ENCODE measurements at regions not wholly inside any gene's neighbourhood (a gene's known extent, or its start where the extent isn't known, plus 50 kb on each side); places are given as distances from the start of the nearest gene placed in this dataset.

- no peak for DNase-seq
- peak overlapping the region in 2 of 7 donors; percentile 38 to 71 for H3K27ac Mint-ChIP-seq
- H3K27ac ChIP-seq (ENCODE audit: low read depth in 1 of 2, low read length in 2 of 2): no peak overlapping the region
- intact Hi-C loops (cut with micrococcal nuclease): no loop called here
- H3K27me3 ChIP-seq (ENCODE audit: control insufficient read depth in 2 of 2, insufficient read depth in 2 of 2, low read length in 2 of 2): no peaks in the 10 kb centered on the region
- H3K36me3 ChIP-seq (replicated peaks in 1 of 2; ENCODE audit: control insufficient read depth in 1 of 2, insufficient read depth in 2 of 2, low read length in 2 of 2): no peaks in the 10 kb centered on the region
- H3K9me3 Mint-ChIP-seq: no peaks in the 10 kb centered on the region
- H3K4me2 ChIP-seq (replicated peaks; ENCODE audit: extremely low read depth, low read length, poor library complexity, severe bottlenecking): no peak overlapping the region
- no peak overlapping the region for H3K4me3 Mint-ChIP-seq
- no peaks in the 10 kb centered on the region for H3K79me2 ChIP-seq (ENCODE audit: insufficient read depth, low read length)
- H3K27me3 Mint-ChIP-seq (ENCODE audit: low read depth in 3 of 3): no peaks in the 10 kb centered on the region
- H3K4me3 ChIP-seq (replicated peaks in 1 of 3; ENCODE audit: low read depth in 2 of 3, low read length in 3 of 3): no peak overlapping the region
- peaks cover 99% of the 10 kb centered on the region for H4K20me1 ChIP-seq (ENCODE audit: insufficient read depth, low read length)
- H3K9ac ChIP-seq (ENCODE audit: insufficient read depth, low read length, poor library complexity, severe bottlenecking): no peak overlapping the region
- H3K36me3 Mint-ChIP-seq: peaks cover 15 to 32% of the 10 kb centered on the region in 2 donors
- no peaks in the 10 kb centered on the region for H3K4me1 ChIP-seq (ENCODE audit: control insufficient read depth in 1 of 2, insufficient read depth in 2 of 2, low read length in 2 of 2)
- H3K4me1 Mint-ChIP-seq: peaks cover 5% of the 10 kb centered on the region
- no peaks in the 10 kb centered on the region for H3K9me3 ChIP-seq (replicated peaks in 1 of 2; ENCODE audit: control insufficient read depth in 1 of 2, insufficient read depth in 1 of 2, low read length in 2 of 2)
- WGBS (ENCODE audit: insufficient coverage): 60% methylated on average over 1 of the region's 2 CpGs
- no peak overlapping the region for H2AFZ ChIP-seq (ENCODE audit: insufficient read depth, low read depth, low read length, poor library complexity, severe bottlenecking)
- TF ChIP-seq CTCF (IDR thresholded peaks at IDR 0.05): no peak
Observed at GRCh38 chr7:130989101-130989795, 255.2 kb upstream of the KLF14 start.

- Mint-ChIP-seq H3K4me3 (no peak overlapping the region), H3K36me3 (peaks cover 15 to 32% of the 10 kb centered on the region in 2 donors), H3K4me1 (peaks cover 5% of the 10 kb centered on the region), H3K9me3 (no peaks in the 10 kb centered on the region), H3K27me3 (ENCODE audit: low read depth in 3 of 3) (no peaks in the 10 kb centered on the region), H3K27ac (peak overlapping the region in 3 of 7 donors; percentile 1 to 63 (median 2))
- TF ChIP-seq CTCF (IDR thresholded peaks at IDR 0.05): no peak
- Histone ChIP-seq H3K9me3 (replicated peaks in 1 of 2; ENCODE audit: control insufficient read depth in 1 of 2, insufficient read depth in 1 of 2, low read length in 2 of 2) (no peaks in the 10 kb centered on the region), H2AFZ (ENCODE audit: insufficient read depth, low read depth, low read length, poor library complexity, severe bottlenecking) (no peak overlapping the region), H3K4me2 (replicated peaks; ENCODE audit: extremely low read depth, low read length, poor library complexity, severe bottlenecking) (no peak overlapping the region), H3K36me3 (replicated peaks in 1 of 2; ENCODE audit: control insufficient read depth in 1 of 2, insufficient read depth in 2 of 2, low read length in 2 of 2) (no peaks in the 10 kb centered on the region), H3K4me1 (ENCODE audit: control insufficient read depth in 1 of 2, insufficient read depth in 2 of 2, low read length in 2 of 2) (no peaks in the 10 kb centered on the region), H4K20me1 (ENCODE audit: insufficient read depth, low read length) (peaks cover 99% of the 10 kb centered on the region), H3K4me3 (replicated peaks in 1 of 3; ENCODE audit: low read depth in 2 of 3, low read length in 3 of 3) (no peak overlapping the region), H3K9ac (ENCODE audit: insufficient read depth, low read length, poor library complexity, severe bottlenecking) (no peak overlapping the region), H3K27me3 (ENCODE audit: control insufficient read depth in 2 of 2, insufficient read depth in 2 of 2, low read length in 2 of 2) (no peaks in the 10 kb centered on the region), H3K27ac (ENCODE audit: low read depth in 1 of 2, low read length in 2 of 2) (no peak overlapping the region), H3K79me2 (ENCODE audit: insufficient read depth, low read length) (no peaks in the 10 kb centered on the region)
- no peak for DNase-seq
- intact Hi-C loops (cut with micrococcal nuclease): no loop called here
- 72% methylated on average over 9 of the region's 16 CpGs for WGBS (ENCODE audit: insufficient coverage)
Observed at GRCh38 chr7:130990178-130990832, 256.3 kb upstream of the KLF14 start.

All from CD14-positive monocyte (primary cell).